SK-N-SH (cell line): ENCODE measurements at regions not wholly inside any gene's neighbourhood (a gene's known extent, or its start where the extent isn't known, plus 50 kb on each side); places are given as distances from the start of the nearest gene placed in this dataset.

Experiments
- EZH2phosphoT487 ChIP-seq: fragments of 200-600 bp; sonication (generic); IDR thresholded peaks from 2 replicates; pipeline ENCODE4 v1.6.1; 2017; ENCODE audit warnings: low read depth, mixed run types, mild to moderate bottlenecking, antibody characterized with exemption, moderate library complexity, borderline replicate concordance
- JUND ChIP-seq: IDR thresholded peaks from 2 replicates; pipeline ENCODE4 v1.4.0; 2012
- MEF2A ChIP-seq: IDR thresholded peaks from 2 replicates; pipeline ENCODE4 v1.4.0; 2012; ENCODE audit warnings: low read depth, borderline replicate concordance
- MXI1 ChIP-seq: IDR thresholded peaks from 2 replicates; pipeline ENCODE4 v1.6.1; 2012; ENCODE audit warnings: mild to moderate bottlenecking, low read depth, low read length, improper control_type of control experiment
- SIN3A ChIP-seq: IDR thresholded peaks from 2 replicates; pipeline ENCODE4 v1.6.1; 2012; ENCODE audit warnings: low read depth, mild to moderate bottlenecking, low read length, moderate library complexity, borderline replicate concordance
- TF ChIP-seq, protein P1 (sequence below): fragments of 150-350 bp; IDR thresholded peaks from 2 replicates; pipeline ENCODE4 v1.6.1; 2017; ENCODE audit warnings: antibody characterized with exemption, low read length, low read depth, borderline replicate concordance
- TF ChIP-seq, protein P2 (sequence below): fragments of 200-600 bp; sonication (generic); IDR thresholded peaks from 2 replicates; pipeline ENCODE4 v1.6.1; 2017; ENCODE audit warnings: antibody characterized with exemption, mild to moderate bottlenecking, moderate library complexity
- TF ChIP-seq, protein P3 (sequence below): IDR thresholded peaks from 2 replicates; pipeline ENCODE4 v1.6.1; 2012; ENCODE audit warnings: mild to moderate bottlenecking, low read depth, low read length, moderate library complexity
- TF ChIP-seq, protein P4 (sequence below): IDR thresholded peaks from 2 replicates; pipeline ENCODE4; 2012

DNA sequence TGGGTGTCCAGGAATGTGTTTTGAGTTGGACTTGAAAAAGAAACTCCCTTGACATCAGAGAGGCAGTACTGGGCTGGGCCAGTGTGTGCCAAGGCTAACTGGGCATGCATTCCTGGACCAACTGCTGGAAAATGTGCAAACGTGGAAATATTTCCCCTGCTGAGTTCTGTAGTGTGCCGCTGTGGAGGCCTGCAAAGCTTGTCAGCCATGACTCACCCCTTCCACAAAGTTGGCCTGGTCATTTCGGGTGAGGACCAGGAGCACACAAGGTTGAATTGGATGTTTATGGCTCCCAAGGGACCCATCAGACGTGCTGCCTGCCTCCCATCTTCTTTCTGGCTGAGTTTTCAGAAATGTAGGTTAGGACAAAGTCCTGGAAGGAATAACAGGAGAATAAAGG lies 513.1 kb downstream of the MIAT start:
- TF ChIP-seq SIN3A (no peak), MEF2A (no peak), MXI1 (no peak), JUND (peak; percentile 54), EZH2phosphoT487 (no peak)
- TF ChIP-seq, protein P1, sequence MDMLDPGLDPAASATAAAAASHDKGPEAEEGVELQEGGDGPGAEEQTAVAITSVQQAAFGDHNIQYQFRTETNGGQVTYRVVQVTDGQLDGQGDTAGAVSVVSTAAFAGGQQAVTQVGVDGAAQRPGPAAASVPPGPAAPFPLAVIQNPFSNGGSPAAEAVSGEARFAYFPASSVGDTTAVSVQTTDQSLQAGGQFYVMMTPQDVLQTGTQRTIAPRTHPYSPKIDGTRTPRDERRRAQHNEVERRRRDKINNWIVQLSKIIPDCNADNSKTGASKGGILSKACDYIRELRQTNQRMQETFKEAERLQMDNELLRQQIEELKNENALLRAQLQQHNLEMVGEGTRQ = no peak
- TF ChIP-seq, protein P2, sequence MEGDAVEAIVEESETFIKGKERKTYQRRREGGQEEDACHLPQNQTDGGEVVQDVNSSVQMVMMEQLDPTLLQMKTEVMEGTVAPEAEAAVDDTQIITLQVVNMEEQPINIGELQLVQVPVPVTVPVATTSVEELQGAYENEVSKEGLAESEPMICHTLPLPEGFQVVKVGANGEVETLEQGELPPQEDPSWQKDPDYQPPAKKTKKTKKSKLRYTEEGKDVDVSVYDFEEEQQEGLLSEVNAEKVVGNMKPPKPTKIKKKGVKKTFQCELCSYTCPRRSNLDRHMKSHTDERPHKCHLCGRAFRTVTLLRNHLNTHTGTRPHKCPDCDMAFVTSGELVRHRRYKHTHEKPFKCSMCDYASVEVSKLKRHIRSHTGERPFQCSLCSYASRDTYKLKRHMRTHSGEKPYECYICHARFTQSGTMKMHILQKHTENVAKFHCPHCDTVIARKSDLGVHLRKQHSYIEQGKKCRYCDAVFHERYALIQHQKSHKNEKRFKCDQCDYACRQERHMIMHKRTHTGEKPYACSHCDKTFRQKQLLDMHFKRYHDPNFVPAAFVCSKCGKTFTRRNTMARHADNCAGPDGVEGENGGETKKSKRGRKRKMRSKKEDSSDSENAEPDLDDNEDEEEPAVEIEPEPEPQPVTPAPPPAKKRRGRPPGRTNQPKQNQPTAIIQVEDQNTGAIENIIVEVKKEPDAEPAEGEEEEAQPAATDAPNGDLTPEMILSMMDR = no peak
- TF ChIP-seq, protein P3, sequence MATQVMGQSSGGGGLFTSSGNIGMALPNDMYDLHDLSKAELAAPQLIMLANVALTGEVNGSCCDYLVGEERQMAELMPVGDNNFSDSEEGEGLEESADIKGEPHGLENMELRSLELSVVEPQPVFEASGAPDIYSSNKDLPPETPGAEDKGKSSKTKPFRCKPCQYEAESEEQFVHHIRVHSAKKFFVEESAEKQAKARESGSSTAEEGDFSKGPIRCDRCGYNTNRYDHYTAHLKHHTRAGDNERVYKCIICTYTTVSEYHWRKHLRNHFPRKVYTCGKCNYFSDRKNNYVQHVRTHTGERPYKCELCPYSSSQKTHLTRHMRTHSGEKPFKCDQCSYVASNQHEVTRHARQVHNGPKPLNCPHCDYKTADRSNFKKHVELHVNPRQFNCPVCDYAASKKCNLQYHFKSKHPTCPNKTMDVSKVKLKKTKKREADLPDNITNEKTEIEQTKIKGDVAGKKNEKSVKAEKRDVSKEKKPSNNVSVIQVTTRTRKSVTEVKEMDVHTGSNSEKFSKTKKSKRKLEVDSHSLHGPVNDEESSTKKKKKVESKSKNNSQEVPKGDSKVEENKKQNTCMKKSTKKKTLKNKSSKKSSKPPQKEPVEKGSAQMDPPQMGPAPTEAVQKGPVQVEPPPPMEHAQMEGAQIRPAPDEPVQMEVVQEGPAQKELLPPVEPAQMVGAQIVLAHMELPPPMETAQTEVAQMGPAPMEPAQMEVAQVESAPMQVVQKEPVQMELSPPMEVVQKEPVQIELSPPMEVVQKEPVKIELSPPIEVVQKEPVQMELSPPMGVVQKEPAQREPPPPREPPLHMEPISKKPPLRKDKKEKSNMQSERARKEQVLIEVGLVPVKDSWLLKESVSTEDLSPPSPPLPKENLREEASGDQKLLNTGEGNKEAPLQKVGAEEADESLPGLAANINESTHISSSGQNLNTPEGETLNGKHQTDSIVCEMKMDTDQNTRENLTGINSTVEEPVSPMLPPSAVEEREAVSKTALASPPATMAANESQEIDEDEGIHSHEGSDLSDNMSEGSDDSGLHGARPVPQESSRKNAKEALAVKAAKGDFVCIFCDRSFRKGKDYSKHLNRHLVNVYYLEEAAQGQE = no peak
- TF ChIP-seq, protein P4, sequence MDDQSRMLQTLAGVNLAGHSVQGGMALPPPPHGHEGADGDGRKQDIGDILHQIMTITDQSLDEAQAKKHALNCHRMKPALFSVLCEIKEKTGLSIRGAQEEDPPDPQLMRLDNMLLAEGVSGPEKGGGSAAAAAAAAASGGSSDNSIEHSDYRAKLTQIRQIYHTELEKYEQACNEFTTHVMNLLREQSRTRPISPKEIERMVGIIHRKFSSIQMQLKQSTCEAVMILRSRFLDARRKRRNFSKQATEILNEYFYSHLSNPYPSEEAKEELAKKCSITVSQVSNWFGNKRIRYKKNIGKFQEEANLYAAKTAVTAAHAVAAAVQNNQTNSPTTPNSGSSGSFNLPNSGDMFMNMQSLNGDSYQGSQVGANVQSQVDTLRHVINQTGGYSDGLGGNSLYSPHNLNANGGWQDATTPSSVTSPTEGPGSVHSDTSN = 0 out of 2 replicates have a peak, but pooled peaks have one; percentile 12
